GM12875 (cell line): ENCODE measurements at regions not wholly inside any gene's neighbourhood (a gene's known extent, or its start where the extent isn't known, plus 50 kb on each side); places are given as distances from the start of the nearest gene placed in this dataset.

Source experiments
- H3K4me3 ChIP-seq: one replicate; pipeline ENCODE4 v1.5.1; 2011; ENCODE audit warnings: low read depth, low read length, control low read depth
- TF ChIP-seq, protein P1 (sequence below): IDR thresholded peaks from 2 replicates; pipeline ENCODE4 v1.5.1; 2011; ENCODE audit warnings: low read depth, mild to moderate bottlenecking, control low read depth, inconsistent platforms, low read length, moderate library complexity, borderline replicate concordance; ENCODE audit not compliant: insufficient read depth

DNA sequence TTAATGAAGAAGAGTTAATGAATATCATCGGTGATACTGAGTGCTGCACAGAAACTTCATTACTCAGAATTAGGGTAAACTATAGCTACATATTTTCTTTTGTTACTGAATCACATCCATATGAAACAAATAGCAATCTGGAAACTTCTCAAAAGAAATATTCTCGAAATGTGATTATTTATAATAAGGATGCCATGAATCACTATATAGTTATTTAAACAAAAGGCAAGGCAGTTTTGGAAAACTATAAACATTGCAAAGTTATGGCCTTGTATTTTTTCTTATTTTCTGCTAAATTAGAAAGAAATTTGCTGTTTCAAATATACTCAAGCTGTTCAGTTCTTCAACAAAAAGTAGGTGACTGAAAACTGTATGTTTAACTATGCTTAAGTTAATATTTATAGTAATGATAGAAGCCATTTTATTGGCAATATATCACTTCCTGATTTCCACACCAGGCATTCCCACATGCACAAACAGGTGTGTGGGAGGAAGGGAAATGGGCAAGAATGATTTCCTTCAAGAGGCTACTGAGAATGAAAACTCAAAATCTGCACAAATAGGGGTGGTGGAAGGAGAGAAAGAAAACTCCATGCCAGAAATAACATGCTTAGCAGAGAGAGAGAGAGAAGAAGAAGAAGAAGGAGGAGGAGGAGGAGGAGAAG lies 74.5 kb upstream of the FRY start:
- H3K4me3 ChIP-seq: no peak overlapping the region
- TF ChIP-seq, protein P1, sequence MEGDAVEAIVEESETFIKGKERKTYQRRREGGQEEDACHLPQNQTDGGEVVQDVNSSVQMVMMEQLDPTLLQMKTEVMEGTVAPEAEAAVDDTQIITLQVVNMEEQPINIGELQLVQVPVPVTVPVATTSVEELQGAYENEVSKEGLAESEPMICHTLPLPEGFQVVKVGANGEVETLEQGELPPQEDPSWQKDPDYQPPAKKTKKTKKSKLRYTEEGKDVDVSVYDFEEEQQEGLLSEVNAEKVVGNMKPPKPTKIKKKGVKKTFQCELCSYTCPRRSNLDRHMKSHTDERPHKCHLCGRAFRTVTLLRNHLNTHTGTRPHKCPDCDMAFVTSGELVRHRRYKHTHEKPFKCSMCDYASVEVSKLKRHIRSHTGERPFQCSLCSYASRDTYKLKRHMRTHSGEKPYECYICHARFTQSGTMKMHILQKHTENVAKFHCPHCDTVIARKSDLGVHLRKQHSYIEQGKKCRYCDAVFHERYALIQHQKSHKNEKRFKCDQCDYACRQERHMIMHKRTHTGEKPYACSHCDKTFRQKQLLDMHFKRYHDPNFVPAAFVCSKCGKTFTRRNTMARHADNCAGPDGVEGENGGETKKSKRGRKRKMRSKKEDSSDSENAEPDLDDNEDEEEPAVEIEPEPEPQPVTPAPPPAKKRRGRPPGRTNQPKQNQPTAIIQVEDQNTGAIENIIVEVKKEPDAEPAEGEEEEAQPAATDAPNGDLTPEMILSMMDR: no peak

DNA sequence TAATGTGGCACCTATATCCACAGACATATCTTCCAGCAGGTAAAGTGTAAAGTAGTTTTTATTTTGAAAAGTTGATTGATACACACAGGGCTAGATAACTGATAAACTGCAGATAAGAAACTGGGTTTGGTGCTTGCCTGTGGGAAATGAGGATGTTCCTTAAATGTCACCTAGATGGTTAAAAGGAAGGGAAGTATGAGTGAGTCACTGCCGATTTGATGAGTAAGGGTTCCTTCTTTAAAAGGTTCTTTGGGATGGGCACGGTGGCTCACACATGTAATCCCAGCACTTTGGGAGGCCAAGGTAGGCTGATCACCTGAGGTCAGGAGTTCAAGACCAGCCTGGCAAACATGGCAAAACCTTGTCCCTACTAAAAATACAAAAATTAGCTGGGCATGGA lies 73.8 kb upstream of the FRY start:
- TF ChIP-seq, protein P1: no peak
- no peak overlapping the region for H3K4me3 ChIP-seq

DNA sequence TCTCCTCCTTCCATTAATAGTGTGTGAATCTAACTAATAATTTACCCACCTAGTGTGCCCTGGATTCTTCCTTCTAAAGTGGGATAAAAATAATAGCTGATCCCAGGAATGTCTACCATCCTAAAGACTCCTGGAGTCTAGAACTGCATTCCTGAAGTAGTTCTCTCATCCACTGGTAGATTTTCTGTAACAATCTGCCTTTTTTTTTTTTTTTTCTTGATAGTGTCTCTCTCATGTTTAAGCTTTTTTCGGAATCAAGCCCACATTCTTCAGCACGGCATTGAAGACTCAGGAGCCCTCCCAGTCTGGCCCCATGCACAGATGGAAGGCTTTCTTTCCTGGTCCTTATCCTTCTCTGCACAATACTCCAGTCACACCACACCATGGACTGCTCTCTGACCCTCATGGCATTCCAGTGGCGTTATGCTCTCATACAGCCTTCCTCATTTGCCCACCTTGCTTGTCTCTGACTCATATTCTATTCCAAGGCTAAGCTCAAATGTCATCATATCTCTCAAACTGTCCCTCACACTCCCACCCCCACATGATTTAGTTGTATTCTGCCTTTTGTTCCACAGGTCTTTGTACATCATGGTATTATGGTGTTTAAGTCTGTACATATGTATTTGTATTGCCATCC lies 68.7 kb upstream of the FRY start:
- H3K4me3 ChIP-seq: no peak overlapping the region
- TF ChIP-seq, protein P1: no peak

DNA sequence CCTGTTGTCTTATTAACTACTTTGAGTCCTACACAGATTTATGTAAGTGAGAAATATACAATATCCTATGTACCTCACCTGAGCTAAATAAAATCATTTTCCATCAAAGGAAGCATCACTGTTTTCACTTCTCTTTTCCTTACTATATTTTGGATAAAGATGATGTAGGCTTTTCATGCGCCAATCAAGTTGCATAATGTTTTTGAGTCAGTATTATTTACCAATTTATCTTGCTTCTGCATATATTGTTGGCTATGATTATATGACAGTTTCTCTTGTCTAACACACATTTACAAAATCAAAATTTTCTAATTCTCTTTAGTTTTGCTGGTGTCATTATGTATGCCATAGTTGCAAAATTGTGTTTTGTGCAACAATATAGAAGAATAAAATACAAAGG lies 67.9 kb upstream of the FRY start:
- no peak overlapping the region for H3K4me3 ChIP-seq
- TF ChIP-seq, protein P1: no peak

DNA sequence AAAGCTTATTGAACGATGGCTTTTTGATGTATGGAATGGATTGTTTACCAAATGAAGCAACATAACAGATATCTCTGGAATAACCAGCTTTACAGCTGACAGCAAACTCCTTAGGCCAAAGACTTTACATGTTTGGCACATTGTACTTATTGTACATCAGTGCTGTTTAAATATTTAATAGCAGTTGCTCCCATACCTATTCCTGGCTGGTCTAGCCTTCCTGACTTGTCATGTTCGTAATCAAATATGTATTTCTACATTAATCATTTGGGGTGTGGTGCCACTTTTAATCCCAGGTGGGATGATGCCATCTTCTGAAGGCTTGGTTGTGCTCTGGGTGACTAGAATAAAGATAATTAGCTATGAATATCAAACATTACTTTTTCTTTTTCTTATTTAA lies 67.4 kb upstream of the FRY start:
- TF ChIP-seq, protein P1: no peak
- H3K4me3 ChIP-seq: no peak overlapping the region

DNA sequence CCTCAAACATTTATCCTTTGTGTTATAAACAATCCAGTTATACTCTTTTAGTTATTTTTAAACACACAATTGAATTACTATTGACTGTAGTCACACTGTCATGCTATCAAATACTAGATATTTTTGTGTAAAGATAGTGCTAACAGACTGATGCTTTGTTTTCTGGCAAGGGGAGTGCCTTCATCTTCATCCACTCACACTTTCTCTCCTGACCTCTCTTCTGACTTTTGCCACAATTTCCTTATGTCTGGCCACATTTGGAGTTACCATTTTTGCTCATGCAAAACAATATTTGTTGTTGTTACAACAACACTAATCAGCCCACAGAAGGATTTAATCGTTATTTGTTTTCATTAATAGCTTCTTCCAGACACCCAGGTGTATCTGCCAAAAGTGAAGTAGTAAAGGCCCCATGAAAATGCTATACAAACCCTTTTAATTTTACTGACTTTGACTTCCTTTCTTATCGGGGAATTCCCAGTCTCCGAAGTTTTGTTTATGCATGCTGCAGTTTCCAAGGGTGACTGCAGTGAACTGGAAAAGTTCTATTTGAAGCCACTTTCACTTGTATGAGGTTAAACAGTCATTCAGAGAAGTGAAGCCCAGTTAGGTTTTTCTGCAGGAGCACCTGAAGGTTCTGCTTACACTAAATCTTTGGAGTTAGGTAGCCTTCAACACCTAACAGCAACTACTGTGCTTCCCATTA lies 66.1 kb upstream of the FRY start:
- TF ChIP-seq, protein P1: no peak
- H3K4me3 ChIP-seq: no peak overlapping the region

DNA sequence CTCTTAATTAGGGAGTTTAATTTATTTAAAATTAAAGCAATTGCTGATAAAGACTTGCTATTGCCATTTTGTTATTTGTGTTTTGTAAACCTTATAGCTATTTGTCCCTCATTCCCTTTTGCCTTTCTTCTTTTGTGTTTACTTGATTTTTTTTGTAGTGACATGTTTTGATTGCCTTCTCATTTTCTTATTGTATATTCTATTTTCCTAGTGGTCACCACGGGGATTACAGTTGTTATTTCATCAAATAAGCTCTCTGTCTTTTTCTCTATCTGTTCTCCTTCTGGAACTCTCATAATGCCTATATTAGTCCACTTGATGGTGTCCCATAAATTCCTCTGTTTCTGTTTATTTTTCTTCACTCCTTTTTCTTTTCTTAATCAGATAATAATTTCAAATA lies 64.4 kb upstream of the FRY start:
- H3K4me3 ChIP-seq: no peak overlapping the region
- TF ChIP-seq, protein P1: no peak
